HUES48 (cell line): ENCODE measurements at regions not wholly inside any gene's neighbourhood (a gene's known extent, or its start where the extent isn't known, plus 50 kb on each side); places are given as distances from the start of the nearest gene placed in this dataset.
"Not testable (repeated sequence)": the region's sequence is repeated elsewhere in the genome, so short reads cannot be mapped to it uniquely, and the experiment has no call there.

Experiments
- H3K27ac ChIP-seq: one replicate; pipeline ENCODE4 v1.7.0; 2013; ENCODE audit warnings: low read depth, low read length, inconsistent platforms
- H3K27me3 ChIP-seq: 2 replicates; pipeline ENCODE4 v1.6.1; 2013; ENCODE audit warnings: mild to moderate bottlenecking, low read length; ENCODE audit not compliant: control insufficient read depth, insufficient read depth
- H3K36me3 ChIP-seq: 2 replicates; pipeline ENCODE4 v1.6.1; 2013; ENCODE audit warnings: low read length; ENCODE audit not compliant: control insufficient read depth, insufficient read depth
- H3K4me1 ChIP-seq: 2 replicates; pipeline ENCODE4 v1.6.1; 2013; ENCODE audit warnings: mild to moderate bottlenecking, low read length; ENCODE audit not compliant: control insufficient read depth, insufficient read depth
- H3K4me3 ChIP-seq: 2 replicates; pipeline ENCODE4 v1.5.1; 2013; ENCODE audit warnings: mild to moderate bottlenecking, low read depth, low read length
- H3K9ac ChIP-seq: 2 replicates; pipeline ENCODE4 v1.6.1; 2013; ENCODE audit warnings: mild to moderate bottlenecking, low read depth, low read length, moderate library complexity
- H3K9me3 ChIP-seq: 2 replicates; pipeline ENCODE4 v1.6.1; 2013; ENCODE audit warnings: low read length; ENCODE audit not compliant: control insufficient read depth, insufficient read depth

DNA sequence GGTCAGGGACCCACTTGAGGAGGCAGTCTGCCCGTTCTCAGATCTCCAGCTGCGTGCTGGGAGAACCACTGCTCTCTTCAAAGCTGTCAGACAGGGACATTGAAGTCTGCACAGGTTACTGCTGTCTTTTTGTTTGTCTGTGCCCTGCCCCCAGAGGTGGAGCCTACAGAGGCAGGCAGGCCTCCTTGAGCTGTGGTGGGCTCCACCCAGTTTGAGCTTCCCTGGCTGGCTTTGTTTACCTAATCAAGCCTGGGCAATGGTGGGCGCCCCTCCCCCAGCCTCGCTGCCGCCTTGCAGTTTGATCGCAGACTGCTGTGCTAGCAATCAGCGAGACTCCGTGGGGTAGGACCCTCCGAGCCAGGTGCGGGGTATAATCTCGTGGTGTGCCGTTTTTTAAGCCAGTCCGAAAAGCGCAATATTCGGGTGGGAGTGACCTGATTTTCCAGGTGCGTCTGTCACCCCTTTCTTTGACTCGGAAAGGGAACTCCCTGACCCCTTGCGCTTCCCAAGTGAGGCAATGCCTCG is 375.4 kb downstream of the HTR1B start:
- not testable (repeated sequence) for H3K27ac ChIP-seq, H3K36me3 ChIP-seq, H3K27me3 ChIP-seq, H3K9me3 ChIP-seq, H3K9ac ChIP-seq, H3K4me1 ChIP-seq, H3K4me3 ChIP-seq

DNA sequence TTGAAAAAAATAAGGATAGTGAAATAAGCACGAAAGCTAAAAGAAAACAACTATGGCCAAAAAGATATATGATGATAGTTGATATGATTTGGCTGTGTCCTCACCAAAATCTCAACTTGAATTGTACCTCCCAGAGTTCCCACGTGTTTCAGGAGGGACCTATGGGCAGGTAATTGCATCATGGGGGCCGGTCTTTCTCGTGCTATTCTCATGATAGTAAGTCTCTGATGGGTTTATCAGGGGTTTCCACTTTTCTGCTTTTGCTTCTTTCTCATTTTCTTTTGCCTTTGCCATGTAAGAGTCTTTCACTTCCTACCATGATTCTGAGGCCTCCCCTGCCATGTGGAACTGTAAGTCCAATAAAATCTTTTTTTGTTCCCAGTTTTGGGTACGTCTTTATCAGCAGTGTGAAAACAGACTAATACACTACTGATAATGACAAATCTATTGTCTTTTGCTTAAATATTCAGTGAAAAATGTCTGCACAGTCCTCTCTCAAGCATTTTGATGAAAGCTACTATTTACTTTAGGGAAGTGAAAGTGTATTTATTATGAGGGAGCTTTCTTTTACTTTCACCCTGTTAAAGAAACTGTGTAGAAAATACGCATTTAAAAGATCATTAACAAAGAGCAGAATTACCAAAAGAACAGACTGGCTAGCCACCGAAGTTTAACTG is 389.1 kb downstream of the HTR1B start:
- Histone ChIP-seq H3K4me3 (no peak overlapping the region), H3K9me3 (no peaks in the 10 kb centered on the region), H3K4me1 (peaks cover 25% of the 10 kb centered on the region), H3K9ac (no peak overlapping the region), H3K27ac (no peak overlapping the region), H3K36me3 (no peaks in the 10 kb centered on the region), H3K27me3 (no peaks in the 10 kb centered on the region)

DNA sequence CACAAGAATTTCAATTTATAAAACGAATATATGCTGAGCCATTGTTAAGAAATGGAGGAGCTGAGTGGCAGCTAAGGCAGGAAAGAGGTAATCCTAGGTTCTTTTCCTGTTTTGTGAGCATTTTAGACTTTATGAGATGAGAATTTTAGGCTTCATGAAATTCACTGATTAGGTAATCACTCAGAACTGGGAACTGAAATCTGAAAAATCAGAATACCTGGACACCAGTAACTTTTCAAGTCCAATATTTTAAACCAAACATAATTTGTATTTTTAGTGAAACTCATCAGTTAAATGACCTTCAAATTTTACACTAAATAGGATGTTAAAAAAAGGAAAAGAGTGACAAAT is 389.9 kb downstream of the HTR1B start:
- H3K9me3 ChIP-seq = no peaks in the 10 kb centered on the region
- H3K36me3 ChIP-seq = no peaks in the 10 kb centered on the region
- H3K4me1 ChIP-seq = peaks cover 25% of the 10 kb centered on the region
- no peaks in the 10 kb centered on the region for H3K27me3 ChIP-seq
- H3K27ac ChIP-seq = no peak overlapping the region
- H3K9ac ChIP-seq = no peak overlapping the region
- no peak overlapping the region for H3K4me3 ChIP-seq

DNA sequence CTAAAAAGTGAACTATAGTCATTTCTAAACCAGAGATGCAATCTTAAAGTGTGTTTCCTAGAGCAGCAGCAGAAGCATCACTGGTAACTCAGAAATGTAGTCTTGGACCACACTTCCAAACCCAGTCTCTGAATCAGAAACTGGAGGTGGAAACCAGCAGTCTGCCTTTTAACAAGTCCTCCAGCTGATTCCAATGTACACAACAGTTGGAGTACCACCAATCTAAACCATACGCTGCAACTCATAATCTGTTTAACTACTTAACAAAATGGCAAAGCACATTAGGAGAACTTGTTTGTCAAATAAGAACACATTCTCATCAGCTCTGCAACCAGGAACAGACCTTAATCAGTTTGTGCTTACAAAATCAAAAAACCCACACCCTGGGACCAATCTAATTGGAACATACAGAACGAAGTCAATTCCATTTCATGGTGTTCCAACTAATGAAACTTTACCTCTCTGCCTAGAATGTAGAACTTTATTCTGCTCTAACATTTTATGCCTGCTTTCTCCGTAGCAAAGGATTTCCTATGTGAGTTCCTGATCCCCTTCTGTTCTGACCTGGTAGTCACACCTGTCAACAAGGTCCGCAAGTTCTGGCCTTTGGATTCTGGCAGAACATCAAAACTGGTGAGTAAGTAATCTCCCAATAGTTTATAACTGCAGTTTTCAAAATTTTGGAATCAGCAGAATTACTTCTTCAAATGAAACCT is 390.4 kb downstream of the HTR1B start:
- Histone ChIP-seq H3K27ac (no peak overlapping the region), H3K9ac (no peak overlapping the region), H3K4me3 (no peak overlapping the region), H3K36me3 (no peaks in the 10 kb centered on the region), H3K9me3 (no peaks in the 10 kb centered on the region), H3K4me1 (peaks cover 25% of the 10 kb centered on the region), H3K27me3 (no peaks in the 10 kb centered on the region)

DNA sequence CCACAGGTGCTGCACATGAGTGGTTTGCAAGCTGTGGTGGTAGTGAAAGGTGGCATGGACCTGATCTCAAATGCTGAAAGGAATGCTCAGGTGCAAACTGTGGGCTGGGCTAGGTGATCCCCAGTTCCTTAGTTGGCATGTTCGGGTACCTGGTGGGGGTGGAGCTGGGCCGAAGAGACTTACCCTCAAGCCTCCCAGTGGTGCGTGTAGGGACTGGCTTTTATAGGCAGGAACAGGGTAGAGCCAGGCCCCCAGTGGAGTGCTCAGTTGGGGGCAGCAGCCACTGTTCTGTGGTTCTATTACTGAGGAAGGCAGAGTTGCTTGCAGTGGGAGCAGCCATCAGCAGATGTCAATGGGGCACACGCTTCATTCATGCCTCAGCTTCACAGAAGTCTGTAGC is 399.8 kb downstream of the HTR1B start:
- Histone ChIP-seq H3K9me3 (no peaks in the 10 kb centered on the region), H3K27me3 (no peaks in the 10 kb centered on the region), H3K9ac (no peak overlapping the region), H3K4me1 (no peaks in the 10 kb centered on the region), H3K36me3 (no peaks in the 10 kb centered on the region), H3K4me3 (no peak overlapping the region), H3K27ac (no peak overlapping the region)

DNA sequence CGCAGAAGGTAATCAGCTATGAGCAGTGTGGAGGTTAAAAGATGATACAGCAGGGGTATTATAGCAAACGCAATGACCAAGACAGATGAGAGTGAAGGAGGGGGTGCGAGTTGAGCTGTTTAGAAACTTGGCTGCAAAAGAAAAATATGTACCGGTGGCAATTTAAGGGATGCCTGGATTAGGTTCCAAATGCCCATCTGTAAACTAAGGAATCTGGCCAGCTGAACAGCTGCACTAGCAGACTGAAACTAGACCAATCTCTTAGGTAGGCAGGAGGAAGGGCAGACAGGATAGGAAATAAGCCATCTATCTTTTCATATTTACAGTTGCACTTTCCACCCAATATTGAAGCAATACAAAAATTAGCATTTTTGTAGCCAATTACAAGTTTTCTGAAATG is 407.6 kb downstream of the HTR1B start:
- Histone ChIP-seq H3K9ac (no peak overlapping the region), H3K27ac (no peak overlapping the region), H3K9me3 (no peaks in the 10 kb centered on the region), H3K4me1 (no peaks in the 10 kb centered on the region), H3K36me3 (no peaks in the 10 kb centered on the region), H3K4me3 (no peak overlapping the region), H3K27me3 (no peaks in the 10 kb centered on the region)

DNA sequence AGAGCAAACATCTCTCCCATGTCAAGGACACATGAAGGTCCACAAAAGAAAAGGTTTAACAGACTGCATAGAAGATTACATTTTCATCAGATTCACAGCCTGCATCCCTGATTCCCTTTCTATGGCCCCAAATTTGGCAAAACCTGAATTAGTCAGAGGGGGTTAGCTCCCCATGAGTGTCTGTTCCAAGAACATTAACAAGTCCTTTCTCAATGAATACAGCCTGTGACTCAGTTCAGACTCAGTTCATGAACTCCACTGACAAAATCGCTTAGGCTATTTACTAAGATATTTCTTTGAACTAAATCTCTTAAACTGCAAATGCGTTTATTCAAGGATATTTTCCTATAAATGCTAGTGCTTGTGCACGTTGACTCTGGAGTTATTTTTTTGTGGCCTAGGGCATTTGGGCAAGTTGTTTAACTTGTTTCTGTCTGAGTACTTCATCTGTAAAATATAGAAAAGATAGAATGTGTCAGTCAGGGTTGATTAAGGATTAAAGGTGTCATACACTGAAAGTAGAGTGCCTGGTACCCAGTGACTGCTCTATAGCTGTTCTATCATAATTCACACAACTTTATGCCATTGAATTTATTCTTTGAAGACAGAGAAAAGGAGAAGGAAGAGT is 422.6 kb downstream of the HTR1B start:
- H3K27me3 ChIP-seq = no peaks in the 10 kb centered on the region
- H3K9me3 ChIP-seq = no peaks in the 10 kb centered on the region
- H3K4me3 ChIP-seq = no peak overlapping the region
- no peak overlapping the region for H3K9ac ChIP-seq
- H3K4me1 ChIP-seq = no peaks in the 10 kb centered on the region
- H3K36me3 ChIP-seq = no peaks in the 10 kb centered on the region
- no peak overlapping the region for H3K27ac ChIP-seq

DNA sequence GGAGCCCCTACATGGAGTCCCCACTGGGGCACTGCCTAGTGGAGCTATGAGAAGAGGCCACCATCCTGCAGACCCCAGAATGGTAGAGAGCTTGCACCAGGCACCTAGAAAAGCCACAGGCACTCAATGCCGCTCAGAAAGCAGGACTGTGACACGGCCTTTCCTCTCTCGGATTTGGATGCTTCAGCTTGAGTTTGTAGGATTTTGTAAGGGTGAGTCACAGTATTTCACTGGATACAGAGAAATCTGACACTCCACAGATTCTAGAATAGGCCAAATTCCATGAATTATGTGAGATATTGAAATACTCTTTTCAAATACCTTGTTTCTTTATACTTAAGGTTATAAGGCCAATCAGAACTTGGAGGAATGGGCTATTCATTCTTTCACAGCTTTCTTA is 424.5 kb downstream of the HTR1B start:
- H3K27me3 ChIP-seq = no peaks in the 10 kb centered on the region
- no peak overlapping the region for H3K9ac ChIP-seq
- no peaks in the 10 kb centered on the region for H3K36me3 ChIP-seq
- H3K4me3 ChIP-seq = no peak overlapping the region
- H3K9me3 ChIP-seq = no peaks in the 10 kb centered on the region
- H3K27ac ChIP-seq = no peak overlapping the region
- peaks cover 6% of the 10 kb centered on the region for H3K4me1 ChIP-seq

DNA sequence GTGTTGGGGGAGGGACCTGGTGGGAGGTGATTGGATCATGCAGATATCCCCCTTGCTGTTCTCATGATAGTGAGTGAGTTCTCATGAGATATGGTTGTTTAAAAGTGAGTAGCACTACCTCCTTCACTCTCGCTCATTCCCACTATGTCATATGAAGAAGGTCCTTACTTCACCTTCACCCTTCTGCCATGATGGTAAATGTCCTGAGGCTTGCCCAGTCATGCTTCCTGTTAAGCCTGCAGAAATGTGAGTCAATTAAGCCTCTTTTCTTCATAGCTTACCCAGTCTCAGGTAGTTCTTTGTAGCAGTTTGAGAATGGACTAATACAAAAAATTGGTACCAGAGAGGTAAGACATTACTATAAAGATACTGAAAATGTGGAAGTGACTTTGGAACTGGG is 425.9 kb downstream of the HTR1B start:
- no peak overlapping the region for H3K9ac ChIP-seq
- no peaks in the 10 kb centered on the region for H3K9me3 ChIP-seq
- peaks cover 11% of the 10 kb centered on the region for H3K4me1 ChIP-seq
- H3K4me3 ChIP-seq = no peak overlapping the region
- H3K27ac ChIP-seq = no peak overlapping the region
- H3K36me3 ChIP-seq = no peaks in the 10 kb centered on the region
- H3K27me3 ChIP-seq = no peaks in the 10 kb centered on the region

DNA sequence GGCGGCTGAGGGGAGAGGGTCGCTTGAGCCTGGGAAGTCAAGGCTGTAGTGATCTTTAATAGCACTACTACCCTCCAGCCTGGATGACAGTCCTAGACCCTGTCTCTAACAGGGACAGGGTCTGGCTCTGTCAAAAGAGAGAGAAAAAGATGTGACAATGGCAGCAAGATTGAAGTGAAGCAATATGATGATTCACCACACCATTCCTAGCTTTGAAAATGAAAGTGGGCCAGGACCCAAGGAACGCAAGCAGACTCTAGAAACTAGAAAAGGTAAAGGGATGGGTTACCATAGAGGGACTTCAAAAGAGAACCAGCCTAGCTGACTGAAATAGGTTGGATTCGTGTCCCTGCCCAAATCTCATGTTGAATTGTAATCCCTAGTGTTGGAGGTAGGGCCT is 426.9 kb downstream of the HTR1B start:
- peaks cover 11% of the 10 kb centered on the region for H3K4me1 ChIP-seq
- H3K27ac ChIP-seq = no peak overlapping the region
- no peak overlapping the region for H3K4me3 ChIP-seq
- no peaks in the 10 kb centered on the region for H3K27me3 ChIP-seq
- H3K9ac ChIP-seq = no peak overlapping the region
- no peaks in the 10 kb centered on the region for H3K36me3 ChIP-seq
- H3K9me3 ChIP-seq = no peaks in the 10 kb centered on the region

DNA sequence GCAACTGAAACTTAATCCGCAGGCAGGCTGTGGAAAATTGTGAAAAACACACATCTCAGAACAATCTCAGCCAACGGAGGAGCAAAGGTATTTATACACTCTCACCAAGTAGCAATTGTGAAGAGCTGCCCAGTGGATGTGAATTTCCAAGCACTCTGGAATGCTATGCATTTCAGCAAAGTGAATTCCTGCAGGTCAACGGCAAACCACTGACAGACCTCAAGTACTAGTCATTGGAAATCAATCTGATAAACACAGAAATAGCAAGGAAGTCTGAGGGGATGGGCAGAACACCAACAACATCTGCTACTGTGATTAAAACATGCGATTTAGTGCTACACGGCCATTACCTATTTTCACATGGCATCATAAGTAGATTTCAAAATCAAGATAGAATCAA is 429.1 kb downstream of the HTR1B start:
- Histone ChIP-seq H3K9me3 (no peaks in the 10 kb centered on the region), H3K9ac (no peak overlapping the region), H3K36me3 (no peaks in the 10 kb centered on the region), H3K4me1 (peaks cover 11% of the 10 kb centered on the region), H3K27me3 (no peaks in the 10 kb centered on the region), H3K4me3 (no peak overlapping the region), H3K27ac (peak overlapping the region; percentile 54)
